SK-N-SH (cell line): ENCODE measurements at regions not wholly inside any gene's neighbourhood (a gene's known extent, or its start where the extent isn't known, plus 50 kb on each side); places are given as distances from the start of the nearest gene placed in this dataset.

Experiments used
- CTCF ChIA-PET: fragments of 300-600, 350-600 bp; formaldehyde crosslinking; extraction: SDS; loops from one replicate; lab custom pipeline; 2021; lab: Yijun Ruan, JAX
- POLR2A ChIA-PET: fragments of 350-600 bp; sonication (Branson Sonifier 250); formaldehyde crosslinking; extraction: SDS; loops from one replicate; lab custom pipeline; 2020; ENCODE audit warnings: antibody characterized with exemption, inconsistent platforms; lab: Yijun Ruan, JAX
- DNase-seq: peaks from one replicate; pipeline ENCODE4 v3.0.0; 2012
- H2AFZ ChIP-seq: fragments of 200-600 bp; sonication (generic); 2 replicates; pipeline ENCODE4 v1.8.1; 2016; ENCODE audit warnings: antibody characterized with exemption, mild to moderate bottlenecking, low read depth
- H3F3A ChIP-seq: fragments of 200-600 bp; sonication (generic); replicated peaks from 2 replicates; pipeline ENCODE3; 2016; ENCODE audit warnings: antibody characterized with exemption, mild to moderate bottlenecking; ENCODE audit not compliant: insufficient read depth
- H3K27ac ChIP-seq, 2 experiments: fragments of 200-500 bp in 1 of 2; fragments of 200-600 bp in 1 of 2; sonication (Bioruptor generic) in 1 of 2; sonication (generic), shearing (Covaris generic) in 1 of 2; 2 replicates each; pipeline versions ENCODE4 v1.5.1 to v1.6.1; 2014 to 2016; ENCODE audit warnings: low read depth in 2 of 2, inconsistent platforms in 1 of 2, low read length in 1 of 2, mild to moderate bottlenecking in 1 of 2, mixed read lengths in 1 of 2
- H3K27me3 ChIP-seq: fragments of 200-600 bp; sonication (generic), shearing (Covaris generic); 2 replicates; pipeline ENCODE4 v1.6.1; 2016; ENCODE audit warnings: mixed run types; ENCODE audit not compliant: insufficient read depth
- H3K36me3 ChIP-seq, 2 experiments: fragments of 200-500 bp in 1 of 2; fragments of 200-600 bp in 1 of 2; sonication (Bioruptor generic) in 1 of 2; sonication (generic) in 1 of 2; replicated peaks in 1 of 2; 2 replicates each; pipeline versions ENCODE3 to v1.5.1; 2014 to 2016; ENCODE audit warnings: low read length in 1 of 2, mild to moderate bottlenecking in 1 of 2; ENCODE audit not compliant: insufficient read depth in 2 of 2, control insufficient read depth in 1 of 2
- H3K4me1 ChIP-seq, 2 experiments: fragments of 200-500 bp in 1 of 2; fragments of 200-600 bp in 1 of 2; sonication (Bioruptor generic) in 1 of 2; sonication (generic), shearing (Covaris generic) in 1 of 2; 2 replicates each; pipeline versions ENCODE4 v1.5.1 to v1.6.1; 2014 to 2016; ENCODE audit warnings: low read depth in 1 of 2, low read length in 1 of 2, mixed run types in 1 of 2; ENCODE audit not compliant: insufficient read depth in 2 of 2, control insufficient read depth in 1 of 2
- H3K4me2 ChIP-seq: fragments of 200-600 bp; sonication (generic), shearing (Covaris generic); 2 replicates; pipeline ENCODE4 v1.6.1; 2017; ENCODE audit warnings: mixed run types
- H3K4me3 ChIP-seq, 2 experiments: fragments of 200-500 bp in 1 of 2; fragments of 200-600 bp in 1 of 2; sonication (Bioruptor generic) in 1 of 2; sonication (generic), shearing (Covaris generic) in 1 of 2; 2 replicates each; pipeline versions ENCODE4 v1.5.1 to v1.8.1; 2014 to 2016; ENCODE audit warnings: low read depth in 2 of 2, inconsistent platforms in 1 of 2, low read length in 1 of 2, mild to moderate bottlenecking in 1 of 2, mixed read lengths in 1 of 2, moderate library complexity in 1 of 2
- H3K79me2 ChIP-seq: fragments of 200-600 bp; sonication (generic); 2 replicates; pipeline ENCODE4 v1.8.1; 2017; ENCODE audit warnings: mild to moderate bottlenecking; ENCODE audit not compliant: insufficient read depth
- H3K9ac ChIP-seq: fragments of 200-600 bp; sonication (generic); 2 replicates; pipeline ENCODE4 v1.6.1; 2017; ENCODE audit warnings: mixed run types
- H3K9me2 ChIP-seq: fragments of 200-600 bp; sonication (generic); 2 replicates; pipeline ENCODE4 v1.6.1; 2017; ENCODE audit warnings: mixed run types
- H3K9me3 ChIP-seq: fragments of 200-600 bp; sonication (generic); 2 replicates; pipeline ENCODE4 v1.6.1; 2017; ENCODE audit warnings: mixed run types, mild to moderate bottlenecking, moderate library complexity
- H4K20me1 ChIP-seq: fragments of 200-600 bp; sonication (generic); 2 replicates; pipeline ENCODE4 v1.6.1; 2017; ENCODE audit warnings: mild to moderate bottlenecking, mixed run types; ENCODE audit not compliant: insufficient read depth
- EP300 ChIP-seq, 2 experiments: IDR thresholded peaks; 2 replicates each; pipeline versions ENCODE4 v1.4.0 to v1.6.1; 2012; ENCODE audit warnings: borderline replicate concordance in 1 of 2, low read depth in 1 of 2, low read length in 1 of 2
- FOSL2 ChIP-seq: IDR thresholded peaks from 2 replicates; pipeline ENCODE4 v1.4.0; 2012; ENCODE audit warnings: low read depth, mild to moderate bottlenecking, moderate library complexity, borderline replicate concordance
- FOXM1 ChIP-seq: IDR thresholded peaks from 2 replicates; pipeline ENCODE4 v1.4.0; 2012; ENCODE audit warnings: low read depth, mild to moderate bottlenecking
- GATA2 ChIP-seq: sonication (generic); formaldehyde crosslinking; IDR thresholded peaks from 2 replicates; pipeline ENCODE4 v1.5.0; 2020; ENCODE audit warnings: mild to moderate bottlenecking, missing genetic modification reagents
- JUND ChIP-seq: IDR thresholded peaks from 2 replicates; pipeline ENCODE4 v1.4.0; 2012
- MAX ChIP-seq: IDR thresholded peaks from 2 replicates; pipeline ENCODE4 v1.4.0; 2012; ENCODE audit warnings: low read depth
- MXI1 ChIP-seq: IDR thresholded peaks from 2 replicates; pipeline ENCODE4 v1.6.1; 2012; ENCODE audit warnings: mild to moderate bottlenecking, low read depth, low read length, improper control_type of control experiment
- NRF1 ChIP-seq: IDR thresholded peaks from 2 replicates; pipeline ENCODE4 v1.6.1; 2012; ENCODE audit warnings: low read depth, mild to moderate bottlenecking, low read length
- POLR2AphosphoS5 ChIP-seq: IDR thresholded peaks from 2 replicates; pipeline ENCODE4 v1.6.1; 2012; ENCODE audit warnings: low read depth, low read length
- RAD21 ChIP-seq: IDR thresholded peaks from 2 replicates; pipeline ENCODE4 v1.6.1; 2012; ENCODE audit warnings: mild to moderate bottlenecking, low read length
- RFX5 ChIP-seq: IDR thresholded peaks from 2 replicates; pipeline ENCODE4 v1.6.1; 2012; ENCODE audit warnings: mild to moderate bottlenecking, improper control_type of control experiment, low read length
- RXRA ChIP-seq: IDR thresholded peaks from 2 replicates; pipeline ENCODE4 v1.4.0; 2012; ENCODE audit warnings: low read depth, mild to moderate bottlenecking, borderline replicate concordance
- SIN3A ChIP-seq: IDR thresholded peaks from 2 replicates; pipeline ENCODE4 v1.6.1; 2012; ENCODE audit warnings: low read depth, mild to moderate bottlenecking, low read length, moderate library complexity, borderline replicate concordance
- SMC3 ChIP-seq: IDR thresholded peaks from 2 replicates; pipeline ENCODE4 v1.6.1; 2012; ENCODE audit warnings: low read depth, low read length, improper control_type of control experiment
- TAF1 ChIP-seq: IDR thresholded peaks from 2 replicates; pipeline ENCODE4 v1.6.1; 2012; ENCODE audit warnings: low read depth, mild to moderate bottlenecking, low read length, moderate library complexity, borderline replicate concordance
- TCF12 ChIP-seq: IDR thresholded peaks from 2 replicates; pipeline ENCODE4 v1.4.0; 2012
- USF1 ChIP-seq: IDR thresholded peaks from 2 replicates; pipeline ENCODE4 v1.4.0; 2012; ENCODE audit warnings: low read depth, borderline replicate concordance
- YY1 ChIP-seq: IDR thresholded peaks from 2 replicates; pipeline ENCODE4 v1.4.0; 2012; ENCODE audit warnings: low read depth, mild to moderate bottlenecking
- TF ChIP-seq, protein P1 (sequence below): fragments of 200-600 bp; sonication (generic); IDR thresholded peaks from 2 replicates; pipeline ENCODE4 v1.6.1; 2017; ENCODE audit warnings: antibody characterized with exemption, mild to moderate bottlenecking, moderate library complexity

DNA sequence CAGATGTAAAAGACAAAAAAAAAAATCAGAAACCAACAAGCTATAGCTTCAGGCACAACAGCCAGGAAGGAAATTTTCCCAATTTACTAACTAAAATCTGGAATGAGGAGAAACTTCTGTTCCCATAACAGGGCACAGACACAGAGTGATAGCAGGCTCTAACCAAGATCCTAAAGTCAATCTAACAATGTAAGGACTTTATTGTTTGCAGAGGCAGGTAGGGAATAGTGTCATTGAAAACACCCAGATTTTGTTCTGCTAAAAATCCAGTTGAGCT is 166.6 kb upstream of the ATP1B1 start:
- TF ChIP-seq, protein P1, sequence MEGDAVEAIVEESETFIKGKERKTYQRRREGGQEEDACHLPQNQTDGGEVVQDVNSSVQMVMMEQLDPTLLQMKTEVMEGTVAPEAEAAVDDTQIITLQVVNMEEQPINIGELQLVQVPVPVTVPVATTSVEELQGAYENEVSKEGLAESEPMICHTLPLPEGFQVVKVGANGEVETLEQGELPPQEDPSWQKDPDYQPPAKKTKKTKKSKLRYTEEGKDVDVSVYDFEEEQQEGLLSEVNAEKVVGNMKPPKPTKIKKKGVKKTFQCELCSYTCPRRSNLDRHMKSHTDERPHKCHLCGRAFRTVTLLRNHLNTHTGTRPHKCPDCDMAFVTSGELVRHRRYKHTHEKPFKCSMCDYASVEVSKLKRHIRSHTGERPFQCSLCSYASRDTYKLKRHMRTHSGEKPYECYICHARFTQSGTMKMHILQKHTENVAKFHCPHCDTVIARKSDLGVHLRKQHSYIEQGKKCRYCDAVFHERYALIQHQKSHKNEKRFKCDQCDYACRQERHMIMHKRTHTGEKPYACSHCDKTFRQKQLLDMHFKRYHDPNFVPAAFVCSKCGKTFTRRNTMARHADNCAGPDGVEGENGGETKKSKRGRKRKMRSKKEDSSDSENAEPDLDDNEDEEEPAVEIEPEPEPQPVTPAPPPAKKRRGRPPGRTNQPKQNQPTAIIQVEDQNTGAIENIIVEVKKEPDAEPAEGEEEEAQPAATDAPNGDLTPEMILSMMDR = no peak
- TF ChIP-seq RXRA (no peak), YY1 (no peak), MAX (no peak), RFX5 (0 out of 2 replicates have a peak, but pooled peaks have one; percentile 9), RAD21 (peak; percentile 41), SMC3 (peak; percentile 5; the same call in 1 of the 2 replicates), MXI1 (0 out of 2 replicates have a peak, but pooled peaks have one; percentile 12), TAF1 (no peak), USF1 (no peak), SIN3A (no peak), FOSL2 (no peak), NRF1 (no peak), TCF12 (no peak), EP300 (IDR thresholded peaks at IDR 0.05; ENCODE audit: borderline replicate concordance in 1 of 2, low read depth in 1 of 2, low read length in 1 of 2) (peak in 1 of 2 experiments; percentile 52; a peak in 1 of 4 replicates), FOXM1 (no peak)
- Histone ChIP-seq H3K79me2 (no peaks in the 10 kb centered on the region), H3K4me1 (peaks cover 0 to 16% of the 10 kb centered on the region in 2 experiments; a peak in 2 of 4 replicates), H3K27ac (peak overlapping the region in 1 of 2 experiments; percentile 92; a peak in 2 of 4 replicates), H3K4me3 (no peak overlapping the region), H3K9me3 (no peaks in the 10 kb centered on the region), H3K9ac (no peak overlapping the region), H3K4me2 (no peak overlapping the region), H3K36me3 (no peaks in the 10 kb centered on the region), H3F3A (no peaks in the 10 kb centered on the region), H2AFZ (no peak overlapping the region), H4K20me1 (no peaks in the 10 kb centered on the region), H3K9me2 (no peaks in the 10 kb centered on the region), H3K27me3 (no peaks in the 10 kb centered on the region)
- POLR2A ChIA-PET = interaction anchor here (1.6 kb wide), 1 partner anchor 166 kb away, joined by 5 read pairs; no protein-coding TSS in a partner anchor
- DNase-seq = peak; percentile 4
- CTCF ChIA-PET = interaction anchor here (0.9 to 1.9 kb wide), 3 partner anchors 166 to 408 kb away, joined by 4 to 5 read pairs (median 4); no protein-coding TSS in a partner anchor

DNA sequence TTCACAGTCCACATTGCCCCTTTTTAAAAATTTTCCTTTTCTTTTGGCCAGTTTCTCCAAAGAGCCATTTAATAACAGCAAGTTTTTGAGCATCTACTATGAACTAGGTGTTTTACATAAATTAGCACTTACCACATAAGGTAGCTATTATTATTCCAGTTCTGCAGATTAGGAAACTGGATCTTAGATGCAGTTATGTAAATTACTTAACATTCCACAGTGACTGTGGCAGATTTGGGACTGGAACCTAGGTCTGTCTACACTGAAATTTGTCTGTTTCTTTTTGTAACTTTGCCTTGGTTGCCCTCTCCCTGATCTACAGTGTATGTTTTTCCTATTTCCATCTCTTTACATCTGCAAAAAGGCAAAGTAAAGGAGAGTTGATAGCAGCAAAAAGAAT is 164.8 kb upstream of the ATP1B1 start:
- H3F3A ChIP-seq = no peaks in the 10 kb centered on the region
- no peak overlapping the region for H3K9ac ChIP-seq
- no peaks in the 10 kb centered on the region for H3K9me2 ChIP-seq

More for the DNA sequence above, 164.8 kb upstream of the ATP1B1 start:
- H3K27me3 ChIP-seq = no peaks in the 10 kb centered on the region
- peaks cover 0 to 21% of the 10 kb centered on the region in 2 experiments; a peak in 2 of 4 replicates for H3K4me1 ChIP-seq
- H3K9me3 ChIP-seq = no peaks in the 10 kb centered on the region
- H3K36me3 ChIP-seq = no peaks in the 10 kb centered on the region
- no peak overlapping the region for H3K4me2 ChIP-seq
- no peak for DNase-seq
- CTCF ChIA-PET = no interaction called here
- no peak overlapping the region for H2AFZ ChIP-seq
- TF ChIP-seq RXRA = no peak
- no peak for TF ChIP-seq EP300 (IDR thresholded peaks at IDR 0.05; ENCODE audit: borderline replicate concordance in 1 of 2, low read depth in 1 of 2, low read length in 1 of 2)
- TF ChIP-seq FOXM1 = no peak
- no peak for TF ChIP-seq POLR2AphosphoS5
- no peak for TF ChIP-seq FOSL2
- TF ChIP-seq SMC3 = no peak
- TF ChIP-seq SIN3A = no peak
- no peak for TF ChIP-seq MAX
- no peak for TF ChIP-seq JUND
- TF ChIP-seq GATA2 (CRISPR knock-in tag) = no peak
- H4K20me1 ChIP-seq = no peaks in the 10 kb centered on the region
- POLR2A ChIA-PET = no interaction called here
- H3K4me3 ChIP-seq = no peak overlapping the region
- no peaks in the 10 kb centered on the region for H3K79me2 ChIP-seq
- no peak overlapping the region for H3K27ac ChIP-seq
